Endodermal cell (in vitro differentiated cells): ENCODE measurements at regions not wholly inside any gene's neighbourhood (a gene's known extent, or its start where the extent isn't known, plus 50 kb on each side); places are given as distances from the start of the nearest gene placed in this dataset.

Source experiments
- DNase-seq: peaks from one replicate; pipeline ENCODE4 v3.0.0-alpha.2; 2017
- H3K27ac ChIP-seq: 2 replicates; pipeline ENCODE4 v1.5.1; 2013; ENCODE audit warnings: mild to moderate bottlenecking, low read depth, low read length, moderate library complexity
- H3K27me3 ChIP-seq: 2 replicates; pipeline ENCODE4 v1.6.1; 2013; ENCODE audit warnings: mild to moderate bottlenecking, low read length, moderate library complexity; ENCODE audit not compliant: insufficient read depth, control insufficient read depth, poor library complexity, severe bottlenecking
- H3K36me3 ChIP-seq: 2 replicates; pipeline ENCODE4 v1.7.0; 2013; ENCODE audit warnings: mild to moderate bottlenecking, low read length, moderate library complexity; ENCODE audit not compliant: control insufficient read depth, insufficient read depth
- H3K4me1 ChIP-seq: one replicate; pipeline ENCODE4 v1.7.0; 2013; ENCODE audit warnings: low read length; ENCODE audit not compliant: control insufficient read depth, insufficient read depth
- H3K4me3 ChIP-seq: 2 replicates; pipeline ENCODE4 v1.5.1; 2013; ENCODE audit warnings: mild to moderate bottlenecking, low read length, moderate library complexity
- H3K9ac ChIP-seq: 2 replicates; pipeline ENCODE4 v1.6.1; 2013; ENCODE audit warnings: mild to moderate bottlenecking, low read length, moderate library complexity; ENCODE audit not compliant: poor library complexity, severe bottlenecking; ENCODE audit errors: extremely low read depth
- H3K9me3 ChIP-seq: 2 replicates; pipeline ENCODE4 v1.6.1; 2013; ENCODE audit warnings: mild to moderate bottlenecking, low read length, moderate library complexity; ENCODE audit not compliant: control insufficient read depth
- H3K27ac Mint-ChIP-seq: 2 replicates; pipeline ENCODE4 v1.8.0; 2020; ENCODE audit warnings: mixed read lengths
- H3K27me3 Mint-ChIP-seq: 2 replicates; pipeline ENCODE4 v1.8.0; 2021; ENCODE audit warnings: mild to moderate bottlenecking, mixed read lengths; ENCODE audit not compliant: insufficient read depth
- H3K36me3 Mint-ChIP-seq: 2 replicates; pipeline ENCODE4 v1.8.0; 2020; ENCODE audit warnings: low read depth, mixed read lengths
- H3K4me1 Mint-ChIP-seq: 2 replicates; pipeline ENCODE4 v1.8.0; 2020; ENCODE audit warnings: mixed read lengths
- H3K4me3 Mint-ChIP-seq: 2 replicates; pipeline ENCODE4 v1.8.0; 2020; ENCODE audit warnings: mild to moderate bottlenecking, moderate library complexity, mixed read lengths
- H3K9me3 Mint-ChIP-seq: 2 replicates; pipeline ENCODE4 v1.8.0; 2020; ENCODE audit warnings: mild to moderate bottlenecking, mixed read lengths
- WGBS, 2 experiments: methylation state at CpG; one replicate each; pipeline versions ENCODE4 v1.1.5 to v1.1.7; 2013; ENCODE audit warnings: missing lambda C conversion rate in 2 of 2, mixed read lengths in 1 of 2; ENCODE audit not compliant: insufficient coverage in 1 of 2, insufficient read length in 1 of 2; 5-methylcytosine and 5-hydroxymethylcytosine counted together
- TF ChIP-seq, protein P1 (sequence below): fragments of 200-600 bp; sonication (generic); conservative IDR thresholded peaks from 2 replicates; pipeline ENCODE4 v1.5.0; 2021; ENCODE audit warnings: antibody characterized with exemption, mild to moderate bottlenecking

DNA sequence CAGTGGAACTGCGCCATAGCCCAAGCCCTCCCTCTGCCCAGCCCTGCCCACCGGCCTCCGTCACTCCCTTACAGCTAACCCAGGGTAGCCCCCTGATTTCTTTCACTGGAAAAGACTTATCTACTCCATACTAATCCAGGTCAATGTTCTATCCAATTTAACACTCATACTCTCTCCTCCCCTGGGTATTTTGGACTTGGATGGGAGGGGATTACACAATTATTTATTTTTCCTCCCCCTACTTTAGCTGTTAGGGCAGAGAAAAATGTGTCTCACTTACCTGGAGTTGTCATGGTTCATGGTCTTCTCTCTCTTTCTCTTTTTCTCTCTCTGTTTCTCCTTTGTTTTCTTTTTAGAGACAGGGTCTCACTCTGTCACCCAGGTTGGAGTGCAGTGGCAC, 100.6 kb upstream of the ST8SIA3 start:
- no peak overlapping the region for H3K27ac Mint-ChIP-seq
- no peaks in the 10 kb centered on the region for H3K27me3 ChIP-seq
- no peaks in the 10 kb centered on the region for H3K4me1 Mint-ChIP-seq
- no peaks in the 10 kb centered on the region for H3K4me1 ChIP-seq
- no peak overlapping the region for H3K9ac ChIP-seq
- no peak overlapping the region for H3K4me3 ChIP-seq
- TF ChIP-seq, protein P1, sequence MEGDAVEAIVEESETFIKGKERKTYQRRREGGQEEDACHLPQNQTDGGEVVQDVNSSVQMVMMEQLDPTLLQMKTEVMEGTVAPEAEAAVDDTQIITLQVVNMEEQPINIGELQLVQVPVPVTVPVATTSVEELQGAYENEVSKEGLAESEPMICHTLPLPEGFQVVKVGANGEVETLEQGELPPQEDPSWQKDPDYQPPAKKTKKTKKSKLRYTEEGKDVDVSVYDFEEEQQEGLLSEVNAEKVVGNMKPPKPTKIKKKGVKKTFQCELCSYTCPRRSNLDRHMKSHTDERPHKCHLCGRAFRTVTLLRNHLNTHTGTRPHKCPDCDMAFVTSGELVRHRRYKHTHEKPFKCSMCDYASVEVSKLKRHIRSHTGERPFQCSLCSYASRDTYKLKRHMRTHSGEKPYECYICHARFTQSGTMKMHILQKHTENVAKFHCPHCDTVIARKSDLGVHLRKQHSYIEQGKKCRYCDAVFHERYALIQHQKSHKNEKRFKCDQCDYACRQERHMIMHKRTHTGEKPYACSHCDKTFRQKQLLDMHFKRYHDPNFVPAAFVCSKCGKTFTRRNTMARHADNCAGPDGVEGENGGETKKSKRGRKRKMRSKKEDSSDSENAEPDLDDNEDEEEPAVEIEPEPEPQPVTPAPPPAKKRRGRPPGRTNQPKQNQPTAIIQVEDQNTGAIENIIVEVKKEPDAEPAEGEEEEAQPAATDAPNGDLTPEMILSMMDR = no peak
- no peak overlapping the region for H3K27ac ChIP-seq
- peaks cover 4% of the 10 kb centered on the region for H3K27me3 Mint-ChIP-seq
- 94 to 96% methylated on average over 3 of the region's 3 CpGs for WGBS, 2 experiments
- DNase-seq = no peak
- no peaks in the 10 kb centered on the region for H3K36me3 Mint-ChIP-seq
- no peaks in the 10 kb centered on the region for H3K9me3 ChIP-seq
- H3K4me3 Mint-ChIP-seq = no peak overlapping the region
- H3K36me3 ChIP-seq = no peaks in the 10 kb centered on the region
- no peaks in the 10 kb centered on the region for H3K9me3 Mint-ChIP-seq

DNA sequence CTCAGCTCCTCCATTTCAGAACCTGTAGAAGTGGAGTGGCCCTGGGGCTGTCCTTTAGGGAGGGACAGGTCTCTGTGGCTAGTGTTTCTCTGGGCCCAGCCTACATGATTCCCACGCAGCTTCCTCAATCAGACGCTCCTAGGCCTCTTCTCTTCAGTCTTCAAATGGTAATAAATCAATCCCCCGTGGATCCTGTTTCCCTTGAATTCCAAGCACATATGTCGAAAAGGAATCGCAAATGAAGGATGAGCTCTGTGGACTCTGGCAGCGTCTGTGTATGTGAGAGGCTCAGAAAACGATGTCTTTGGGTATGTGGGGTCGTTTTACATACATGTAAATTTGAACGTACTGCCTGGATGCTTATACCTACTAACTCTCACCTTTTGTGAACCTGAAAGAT, 98.5 kb upstream of the ST8SIA3 start:
- Mint-ChIP-seq H3K4me1 (no peaks in the 10 kb centered on the region), H3K27me3 (peaks cover 4% of the 10 kb centered on the region)

DNA sequence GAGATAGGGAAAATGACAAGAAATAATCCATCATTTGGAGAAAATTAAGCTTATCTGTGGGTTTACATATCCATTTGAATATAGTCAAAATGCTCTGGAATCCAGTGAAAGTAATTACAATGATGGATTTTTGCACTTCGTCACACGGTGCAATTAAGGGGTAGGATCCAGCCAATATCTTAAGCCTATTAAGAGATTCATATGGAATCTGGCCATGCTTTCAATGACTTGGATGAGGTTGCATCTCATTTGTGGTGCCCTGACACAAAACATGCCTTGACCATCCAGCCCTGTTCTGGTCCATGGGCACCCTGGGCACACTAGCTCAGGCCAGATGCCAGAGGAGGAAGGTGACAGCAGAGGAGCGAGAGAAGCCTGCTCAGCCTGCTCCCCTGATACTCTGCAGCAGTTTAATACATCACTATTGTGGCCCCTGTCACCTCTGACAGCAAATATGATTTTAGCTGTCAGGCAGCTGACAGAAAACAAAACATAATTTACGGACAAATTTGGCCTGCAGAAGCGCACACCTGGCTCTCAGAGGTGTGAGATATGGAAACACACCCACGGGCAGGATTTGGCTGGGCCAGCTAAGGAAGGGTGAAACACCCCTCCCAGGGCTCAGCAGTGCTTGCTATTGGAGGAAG, 94.1 kb upstream of the ST8SIA3 start:
- no peak overlapping the region for H3K4me3 ChIP-seq
- H3K9ac ChIP-seq = no peak overlapping the region
- Mint-ChIP-seq H3K36me3 (no peaks in the 10 kb centered on the region), H3K27me3 (peaks cover 1% of the 10 kb centered on the region), H3K4me3 (no peak overlapping the region), H3K9me3 (peaks cover 11% of the 10 kb centered on the region), H3K4me1 (no peaks in the 10 kb centered on the region), H3K27ac (no peak overlapping the region)
- H3K9me3 ChIP-seq = no peaks in the 10 kb centered on the region
- no peaks in the 10 kb centered on the region for H3K36me3 ChIP-seq
- TF ChIP-seq, protein P1 = no peak
- no peaks in the 10 kb centered on the region for H3K27me3 ChIP-seq
- H3K27ac ChIP-seq = no peak overlapping the region
- DNase-seq = no peak
- no peaks in the 10 kb centered on the region for H3K4me1 ChIP-seq
- WGBS, 2 experiments = 75 to 89% methylated on average over 5 to 6 of the region's 6 CpGs

More for the DNA sequence above, 98.5 kb upstream of the ST8SIA3 start:
- H3K4me3 Mint-ChIP-seq = no peak overlapping the region
- Histone ChIP-seq H3K4me1 (no peaks in the 10 kb centered on the region), H3K4me3 (no peak overlapping the region), H3K36me3 (no peaks in the 10 kb centered on the region), H3K9ac (no peak overlapping the region), H3K9me3 (no peaks in the 10 kb centered on the region), H3K27me3 (no peaks in the 10 kb centered on the region), H3K27ac (no peak overlapping the region)
- no peaks in the 10 kb centered on the region for H3K36me3 Mint-ChIP-seq
- WGBS, 2 experiments = 78 to 96% methylated on average over 3 to 7 of the region's 9 CpGs
- H3K9me3 Mint-ChIP-seq = peaks cover under 1% of the 10 kb centered on the region
- TF ChIP-seq, protein P1 = no peak
- H3K27ac Mint-ChIP-seq = no peak overlapping the region
- DNase-seq = no peak
